Fibroblast of the aortic adventitia (primary cell): ENCODE measurements at regions not wholly inside any gene's neighbourhood (a gene's known extent, or its start where the extent isn't known, plus 50 kb on each side); places are given as distances from the start of the nearest gene placed in this dataset.
A peak's percentile ranks its signal among the peaks of the same experiment; 100 is the strongest.

Experiments used
- DNase-seq: peaks from one replicate; pipeline ENCODE4 v3.0.0-alpha.2; 2010; ENCODE audit warnings: low read depth
- H3K4me3 ChIP-seq: 2 replicates; pipeline ENCODE4 v1.5.1; 2011; ENCODE audit warnings: low read depth, mild to moderate bottlenecking, control low read depth, low read length, moderate library complexity
- TF ChIP-seq, protein P1 (sequence below): IDR thresholded peaks from 2 replicates; pipeline ENCODE4 v1.5.1; 2011; ENCODE audit warnings: mild to moderate bottlenecking, low read length, control low read depth, inconsistent platforms; ENCODE audit not compliant: insufficient read depth

DNA sequence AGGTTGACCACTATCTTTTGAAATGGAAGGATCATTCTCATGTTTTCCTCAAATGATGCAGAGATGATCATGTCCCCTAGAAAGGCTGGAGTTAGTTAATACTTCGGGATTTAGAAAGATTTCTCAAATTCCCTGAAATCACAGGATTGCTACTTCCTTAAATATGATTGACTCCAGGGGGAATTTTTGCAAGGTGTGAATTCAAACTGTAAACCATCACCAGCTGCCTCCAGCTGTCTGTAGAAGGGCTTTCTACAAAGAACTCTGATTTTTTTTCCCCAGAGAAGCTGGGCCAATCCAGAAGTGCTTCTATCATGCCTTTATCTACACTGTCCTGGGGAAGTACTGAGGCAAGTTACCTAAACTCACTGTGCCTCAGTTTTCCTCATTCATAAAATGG lies 114.5 kb downstream of the EDN1 start:
- TF ChIP-seq, protein P1, sequence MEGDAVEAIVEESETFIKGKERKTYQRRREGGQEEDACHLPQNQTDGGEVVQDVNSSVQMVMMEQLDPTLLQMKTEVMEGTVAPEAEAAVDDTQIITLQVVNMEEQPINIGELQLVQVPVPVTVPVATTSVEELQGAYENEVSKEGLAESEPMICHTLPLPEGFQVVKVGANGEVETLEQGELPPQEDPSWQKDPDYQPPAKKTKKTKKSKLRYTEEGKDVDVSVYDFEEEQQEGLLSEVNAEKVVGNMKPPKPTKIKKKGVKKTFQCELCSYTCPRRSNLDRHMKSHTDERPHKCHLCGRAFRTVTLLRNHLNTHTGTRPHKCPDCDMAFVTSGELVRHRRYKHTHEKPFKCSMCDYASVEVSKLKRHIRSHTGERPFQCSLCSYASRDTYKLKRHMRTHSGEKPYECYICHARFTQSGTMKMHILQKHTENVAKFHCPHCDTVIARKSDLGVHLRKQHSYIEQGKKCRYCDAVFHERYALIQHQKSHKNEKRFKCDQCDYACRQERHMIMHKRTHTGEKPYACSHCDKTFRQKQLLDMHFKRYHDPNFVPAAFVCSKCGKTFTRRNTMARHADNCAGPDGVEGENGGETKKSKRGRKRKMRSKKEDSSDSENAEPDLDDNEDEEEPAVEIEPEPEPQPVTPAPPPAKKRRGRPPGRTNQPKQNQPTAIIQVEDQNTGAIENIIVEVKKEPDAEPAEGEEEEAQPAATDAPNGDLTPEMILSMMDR = no peak
- no peak for DNase-seq
- H3K4me3 ChIP-seq = no peak overlapping the region

DNA sequence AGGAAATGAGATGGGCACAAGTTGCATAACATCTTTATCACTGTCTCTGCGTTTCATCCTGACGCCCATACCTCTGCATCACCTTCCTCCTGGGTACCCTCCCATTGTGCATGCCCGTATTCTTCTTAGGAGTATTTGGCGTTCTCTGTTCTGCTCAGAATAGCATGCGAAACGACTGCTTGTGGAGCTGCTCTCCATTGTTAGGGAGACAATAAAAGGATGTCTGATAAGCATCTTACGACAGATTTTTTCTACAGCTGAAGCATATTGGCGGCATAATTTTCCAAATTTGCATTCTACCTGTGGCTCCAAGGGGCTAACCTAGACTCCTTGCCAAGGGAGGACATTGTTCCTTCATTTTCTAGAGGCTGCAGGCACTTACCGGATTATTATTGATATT lies 118.6 kb downstream of the EDN1 start:
- TF ChIP-seq, protein P1 = no peak
- DNase-seq = no peak
- no peak overlapping the region for H3K4me3 ChIP-seq

DNA sequence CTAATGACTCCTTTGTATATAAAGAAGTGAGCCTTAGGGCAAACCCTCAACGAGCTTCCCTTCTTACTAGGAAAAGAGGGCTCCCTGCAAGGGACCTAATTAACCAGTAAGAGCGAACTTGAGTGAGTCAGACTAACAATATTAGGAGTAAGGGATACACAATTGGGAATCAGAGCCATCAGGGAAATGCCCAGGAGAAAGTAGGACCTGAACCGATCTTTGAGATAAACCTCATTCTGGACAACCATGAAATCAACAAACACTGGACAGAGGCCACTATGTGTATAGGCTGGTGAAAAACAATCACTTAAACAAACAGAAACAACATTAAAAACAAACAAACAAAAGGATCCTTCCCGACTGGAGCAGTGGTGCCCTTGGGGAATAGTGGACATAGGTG lies 120.8 kb downstream of the EDN1 start:
- TF ChIP-seq, protein P1 = no peak
- H3K4me3 ChIP-seq = no peak overlapping the region
- no peak for DNase-seq

DNA sequence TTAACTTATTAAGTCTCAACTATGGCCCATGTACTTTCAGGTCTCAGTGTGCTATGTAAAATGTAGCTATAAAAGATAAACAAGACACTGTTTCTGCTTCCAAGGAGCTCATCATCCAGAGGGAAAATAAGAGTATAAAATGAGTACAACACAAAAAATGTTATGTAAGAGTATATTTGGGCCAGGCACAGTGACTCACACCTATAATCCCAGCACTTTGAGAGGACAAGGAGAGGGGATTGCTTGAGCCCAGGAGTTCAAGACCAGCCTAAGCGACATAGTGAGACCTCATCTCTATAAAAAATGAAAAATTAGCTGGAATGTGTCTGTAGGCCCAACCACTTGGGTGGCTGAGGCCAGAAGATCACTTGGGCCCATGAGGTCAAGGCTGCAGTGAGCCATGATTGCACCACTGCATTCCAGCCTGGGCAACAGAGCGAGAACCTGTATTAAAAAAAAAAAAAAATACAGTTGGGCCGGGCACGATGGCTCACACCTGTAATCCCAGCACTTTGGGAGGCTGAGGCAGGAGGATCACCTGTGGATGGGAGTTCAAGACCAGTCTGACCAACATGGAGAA lies 124.0 kb downstream of the EDN1 start:
- peak; percentile 27 for DNase-seq
- TF ChIP-seq, protein P1 = no peak
- H3K4me3 ChIP-seq = no peak overlapping the region

DNA sequence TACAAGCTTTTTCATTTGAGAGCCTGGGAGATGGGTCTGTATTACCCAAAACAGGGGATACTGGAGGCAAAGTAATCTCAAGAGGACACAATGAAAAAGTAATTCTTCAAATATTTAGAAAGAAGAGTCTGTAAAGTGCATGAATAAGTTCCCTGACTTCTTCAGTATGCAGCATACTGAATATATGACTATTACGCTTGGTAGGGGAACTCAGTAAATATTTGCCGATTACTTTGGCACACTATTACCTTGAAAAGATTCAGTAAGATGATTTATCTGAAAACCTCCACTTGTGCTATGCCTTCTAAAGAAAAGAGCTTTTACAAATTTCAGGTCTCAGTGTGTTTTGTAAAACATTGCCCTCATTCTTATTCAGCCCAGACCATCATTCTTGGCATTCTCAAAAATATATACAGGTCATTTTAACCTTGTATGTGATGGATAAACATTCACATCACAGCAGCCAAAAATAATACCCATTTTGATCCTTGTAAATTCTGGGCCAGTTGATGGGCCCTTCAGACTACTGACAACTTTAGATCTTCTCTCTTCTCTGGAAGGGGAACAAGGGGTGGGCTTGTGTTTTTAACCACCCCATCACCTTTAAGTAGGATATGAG lies 125.9 kb downstream of the EDN1 start:
- TF ChIP-seq, protein P1 = no peak
- no peak overlapping the region for H3K4me3 ChIP-seq
- no peak for DNase-seq

DNA sequence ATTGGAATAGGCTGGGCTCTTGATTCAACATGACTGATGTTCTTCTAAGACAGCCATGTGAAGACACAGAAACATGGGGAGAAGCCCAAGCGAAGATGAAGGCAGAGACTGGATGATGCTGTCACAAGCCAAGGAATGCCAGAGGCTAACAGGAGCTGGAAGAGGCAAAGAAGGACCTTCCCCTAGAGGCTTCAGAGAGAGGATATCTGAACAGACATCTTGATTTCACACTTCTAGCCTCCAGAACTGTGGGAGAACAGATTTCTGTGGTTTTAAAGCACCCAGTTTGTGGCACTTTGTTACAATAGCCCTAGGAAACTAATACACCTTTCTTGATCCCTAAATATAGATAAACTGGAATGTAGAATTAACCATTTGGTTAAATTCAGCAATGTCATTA lies 127.0 kb downstream of the EDN1 start:
- no peak overlapping the region for H3K4me3 ChIP-seq
- TF ChIP-seq, protein P1 = no peak
- DNase-seq = no peak

DNA sequence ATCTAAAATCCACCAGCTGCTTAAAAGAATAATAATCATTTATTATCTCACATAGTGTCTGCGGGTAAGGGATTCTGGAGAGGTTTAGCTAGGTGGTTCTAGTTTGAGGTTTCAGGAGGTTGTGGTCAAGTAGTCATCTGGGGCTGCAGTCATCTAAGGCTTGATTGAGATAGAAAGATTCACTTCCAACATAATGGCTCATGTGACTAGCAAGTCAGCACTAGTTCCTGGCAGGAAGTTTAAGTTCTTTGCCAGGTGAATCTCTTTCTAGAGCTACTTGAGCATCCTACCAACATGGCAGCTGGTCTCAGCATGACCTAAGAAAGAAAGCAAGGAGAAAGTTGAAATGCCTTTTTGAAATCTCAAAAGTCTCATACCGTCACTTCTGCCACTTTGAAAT lies 128.8 kb downstream of the EDN1 start:
- no peak overlapping the region for H3K4me3 ChIP-seq
- DNase-seq = no peak
- TF ChIP-seq, protein P1 = no peak
